Body of pancreas (tissue), 4 donors: ENCODE measurements at regions not wholly inside any gene's neighbourhood (a gene's known extent, or its start where the extent isn't known, plus 50 kb on each side); places are given as distances from the start of the nearest gene placed in this dataset.

Experiments
- ATAC-seq: fragments of 150-250 bp; one replicate; pipeline ENCODE4 v1.9.1; 2016
- DNase-seq, 4 donors: peaks; one replicate each; pipeline ENCODE4 v3.0.0-alpha.2; 2019
- H3K27ac ChIP-seq, 4 donors: fragments of 200-600 bp; sonication (generic); 1 replicate in 3 of 4; 2 replicates in 1 of 4; pipeline versions ENCODE4 v1.5.1 to v1.6.1; 2016 to 2019; ENCODE audit warnings: mild to moderate bottlenecking in 1 of 4, mixed read lengths in 1 of 4, moderate library complexity in 1 of 4
- H3K27me3 ChIP-seq, 2 donors: fragments of 200-600 bp; sonication (generic); one replicate each; pipeline ENCODE4 v1.6.0; 2016; ENCODE audit warnings: mild to moderate bottlenecking in 1 of 2
- H3K36me3 ChIP-seq, 2 donors: fragments of 200-600 bp; sonication (generic); replicated peaks in 1 of 2; 2 replicates each; pipeline ENCODE4 v1.5.1; 2016; ENCODE audit warnings: low read depth in 2 of 2; ENCODE audit not compliant: insufficient read depth in 1 of 2
- H3K4me1 ChIP-seq: fragments of 200-600 bp; sonication (generic); one replicate; pipeline ENCODE4 v1.6.0; 2016
- H3K4me3 ChIP-seq, 2 donors: fragments of 200-600 bp; sonication (generic); 1 replicate in 1 of 2; 2 replicates in 1 of 2; pipeline ENCODE4 v1.5.1; 2016 to 2019
- H3K9me3 ChIP-seq, 3 donors: fragments of 200-600 bp; sonication (generic); 1 replicate in 2 of 3; 2 replicates in 1 of 3; pipeline ENCODE4 v1.5.1; 2016
- CTCF ChIP-seq, 7 experiments: fragments of 450-650 bp in 4 of 7; fragments of 200-600 bp in 3 of 7; sonication (generic) in 3 of 7; IDR thresholded peaks; one replicate each; pipeline ENCODE4 v1.5.1; 2016 to 2019; ENCODE audit warnings: antibody characterized with exemption in 7 of 7
- POLR2A ChIP-seq, 3 donors: fragments of 450-650 bp; IDR thresholded peaks; one replicate each; pipeline ENCODE4 v1.6.1; 2016; ENCODE audit warnings: antibody characterized with exemption in 3 of 3, mild to moderate bottlenecking in 2 of 3
- WGBS, 2 donors: methylation state at CpG; one replicate each; pipeline ENCODE4 v1.1.5; 2017; 5-methylcytosine and 5-hydroxymethylcytosine counted together
- intact Hi-C: fragments of 100-400 bp; cut with DNase I; formaldehyde crosslinking; loops from one replicate; pipeline ENCODE4 v1.15.1; 2023

DNA sequence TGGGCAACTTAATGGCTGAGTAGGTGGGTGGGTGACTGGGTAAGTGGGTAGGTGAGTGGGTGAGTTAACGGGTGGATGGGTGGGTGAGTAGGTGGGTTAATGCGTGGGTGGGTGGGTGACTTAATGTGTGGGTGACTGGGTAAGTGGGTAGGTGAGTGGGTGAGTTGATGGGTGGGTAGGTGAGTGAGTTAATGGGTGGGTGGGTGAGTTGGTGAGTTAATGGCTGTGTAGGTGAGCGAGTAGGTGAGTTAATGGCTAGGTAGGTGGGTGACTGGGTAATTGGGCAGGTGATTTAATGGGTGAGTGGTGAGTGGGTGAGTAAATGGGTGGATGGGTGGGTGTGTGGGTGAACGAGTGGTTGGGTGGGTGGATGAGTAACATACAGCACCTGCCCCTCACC lies 243.0 kb upstream of the MGMT start:
- peaks cover 0 to 3% (median 0%) of the 10 kb centered on the region in 3 donors for H3K9me3 ChIP-seq
- DNase-seq = no peak
- 70 to 71% methylated on average over 4 of the region's 4 CpGs for whole genome bisulfite sequencing, 2 donors
- no peaks in the 10 kb centered on the region for H3K27me3 ChIP-seq
- H3K4me3 ChIP-seq = no peak overlapping the region
- H3K36me3 ChIP-seq = no peaks in the 10 kb centered on the region
- intact Hi-C loops = no loop called here
- no peak overlapping the region for H3K27ac ChIP-seq
- H3K4me1 ChIP-seq = no peaks in the 10 kb centered on the region
- TF ChIP-seq POLR2A (IDR thresholded peaks at IDR 0.05) = no peak
- TF ChIP-seq CTCF (IDR thresholded peaks at IDR 0.05) = no peak
- ATAC-seq = no peak

DNA sequence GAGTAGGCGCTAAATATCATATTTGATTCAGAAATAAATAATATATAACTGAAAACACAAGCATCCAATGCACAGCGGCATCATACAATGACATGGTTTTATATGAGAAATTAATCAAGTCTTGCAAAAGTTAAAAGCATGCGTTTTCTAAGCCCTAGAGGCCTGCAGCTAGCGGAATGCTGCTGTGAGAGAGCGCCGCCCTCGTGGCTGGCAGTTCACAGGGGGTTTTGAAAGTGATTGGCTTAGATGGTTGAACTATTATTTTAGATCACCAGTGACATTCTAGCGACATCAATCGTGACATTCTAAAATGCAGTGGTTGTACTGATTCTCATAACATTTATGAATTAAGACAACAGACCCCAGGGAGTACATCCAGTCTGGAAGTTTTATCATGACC lies 235.2 kb upstream of the MGMT start:
- Histone ChIP-seq H3K36me3 (no peaks in the 10 kb centered on the region), H3K27me3 (no peaks in the 10 kb centered on the region), H3K4me3 (no peak overlapping the region), H3K4me1 (no peaks in the 10 kb centered on the region), H3K9me3 (no peaks in the 10 kb centered on the region), H3K27ac (no peak overlapping the region)
- TF ChIP-seq POLR2A (IDR thresholded peaks at IDR 0.05) (no peak), CTCF (IDR thresholded peaks at IDR 0.05) (no peak)
- DNase-seq = no peak
- intact Hi-C loops = no loop called here
- WGBS, 2 donors = 84 to 85% methylated on average over 9 of the region's 9 CpGs
- no peak for ATAC-seq

DNA sequence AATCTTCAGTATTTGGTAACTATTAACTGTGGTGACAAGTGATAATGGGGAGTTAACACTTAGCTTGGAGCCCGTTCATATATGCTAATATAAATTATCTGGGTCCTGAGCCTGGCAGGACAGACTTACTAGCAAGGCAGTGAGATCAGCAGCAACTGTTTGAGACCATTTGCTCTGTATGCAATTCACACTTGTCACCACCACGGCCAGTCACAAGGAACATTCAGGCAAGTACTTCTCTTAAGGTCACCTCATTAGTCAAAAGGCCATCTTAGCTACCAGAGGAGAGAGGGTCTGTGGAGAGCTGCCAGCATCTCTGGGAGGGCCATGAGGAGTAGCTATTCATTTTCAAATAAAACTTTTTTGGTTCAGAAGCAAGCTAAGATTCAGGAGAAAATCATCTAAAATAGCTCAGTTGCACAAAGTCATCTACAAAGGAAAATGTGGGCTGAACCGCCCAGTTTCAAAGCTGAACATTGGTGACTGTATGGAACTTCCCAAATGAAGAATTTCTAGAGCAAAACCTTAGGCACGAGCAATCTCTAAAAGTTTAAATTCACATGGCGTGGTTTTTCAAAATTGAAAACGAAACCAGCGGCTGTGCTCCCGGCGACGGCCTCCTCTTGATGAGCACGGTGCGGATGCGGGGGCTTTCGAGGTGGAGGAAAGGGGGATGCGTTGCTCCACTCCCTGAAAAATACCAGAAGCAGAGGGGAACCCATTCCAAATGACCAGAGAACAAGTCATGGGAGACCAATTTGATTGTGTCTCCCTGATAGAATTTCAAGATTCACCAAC lies 233.5 kb upstream of the MGMT start:
- no peak for ATAC-seq
- intact Hi-C loops = no loop called here
- H3K36me3 ChIP-seq = no peaks in the 10 kb centered on the region
- no peak overlapping the region for H3K4me3 ChIP-seq
- H3K4me1 ChIP-seq = no peaks in the 10 kb centered on the region
- no peak overlapping the region for H3K27ac ChIP-seq
- no peaks in the 10 kb centered on the region for H3K27me3 ChIP-seq
- 72 to 73% methylated on average over 15 of the region's 15 CpGs for WGBS, 2 donors
- no peaks in the 10 kb centered on the region for H3K9me3 ChIP-seq
- no peak for DNase-seq
- TF ChIP-seq CTCF (IDR thresholded peaks at IDR 0.05) = no peak
- no peak for TF ChIP-seq POLR2A (IDR thresholded peaks at IDR 0.05)

DNA sequence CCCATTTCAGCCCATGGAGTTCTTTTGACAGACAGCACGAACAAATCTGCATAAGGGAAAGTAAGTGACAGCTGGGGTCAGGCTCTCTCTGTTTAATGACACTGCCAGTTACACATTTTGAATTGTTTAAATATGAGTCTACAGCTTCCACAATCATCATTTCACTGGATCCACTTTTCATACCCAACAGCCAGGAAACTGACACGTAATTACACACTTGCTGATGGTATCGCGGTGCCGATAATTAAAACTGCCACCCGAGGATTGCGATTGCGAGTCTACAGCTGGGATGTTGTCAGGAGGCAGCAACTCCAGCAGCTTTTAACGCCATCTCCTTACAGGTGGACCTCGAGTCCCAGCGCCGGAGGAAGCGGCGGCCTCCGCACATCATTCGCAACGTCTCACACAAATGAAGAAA lies 230.8 kb upstream of the MGMT start:
- H3K36me3 ChIP-seq = no peaks in the 10 kb centered on the region
- DNase-seq (no peak), ATAC-seq (no peak)
- WGBS, 2 donors = 77 to 78% methylated on average over 17 of the region's 17 CpGs
- no peak overlapping the region for H3K27ac ChIP-seq
- no peak for TF ChIP-seq CTCF (IDR thresholded peaks at IDR 0.05)
- no peak for TF ChIP-seq POLR2A (IDR thresholded peaks at IDR 0.05)
- intact Hi-C loops = no loop called here
- no peaks in the 10 kb centered on the region for H3K27me3 ChIP-seq
- H3K9me3 ChIP-seq = no peaks in the 10 kb centered on the region
- H3K4me3 ChIP-seq = no peak overlapping the region
- no peaks in the 10 kb centered on the region for H3K4me1 ChIP-seq

- no peak overlapping the region for H3K27ac ChIP-seq
- DNase-seq = no peak
- H3K4me1 ChIP-seq = no peaks in the 10 kb centered on the region
- H3K36me3 ChIP-seq = no peaks in the 10 kb centered on the region
- no peak for ATAC-seq
- TF ChIP-seq CTCF (IDR thresholded peaks at IDR 0.05) = no peak
- no peak for TF ChIP-seq POLR2A (IDR thresholded peaks at IDR 0.05)
- H3K27me3 ChIP-seq = no peaks in the 10 kb centered on the region
- no peak overlapping the region for H3K4me3 ChIP-seq
- no peaks in the 10 kb centered on the region for H3K9me3 ChIP-seq
- WGBS, 2 donors = 79 to 87% methylated on average over 14 of the region's 14 CpGs
- intact Hi-C loops = no loop called here
These were observed 225.6 kb upstream of the MGMT start for GRCh38 chr10:129241461-129241860.
